ENCODE measurements at regions not wholly inside any gene's neighbourhood (a gene's known extent, or its start where the extent isn't known, plus 50 kb on each side); places are given as distances from the start of the nearest gene placed in this dataset.
A peak's percentile ranks its signal among the peaks of the same experiment; 100 is the strongest.

- Histone ChIP-seq H3K4me1 (no peaks in the 10 kb centered on the region), H3K27me3 (no peaks in the 10 kb centered on the region), H3K4me3 (no peak overlapping the region), H3K36me3 (replicated peaks in 1 of 2; ENCODE audit: insufficient read depth in 1 of 2, low read depth in 2 of 2) (no peaks in the 10 kb centered on the region), H3K9me3 (peaks cover 0 to 8% (median 0%) of the 10 kb centered on the region in 3 donors), H3K27ac (no peak overlapping the region)
- DNase-seq: no peak
- intact Hi-C loops (cut with DNase I): no loop called here
- WGBS, 2 donors: 8 to 14% methylated on average over 1 of the region's 1 CpG
- TF ChIP-seq, protein P1, sequence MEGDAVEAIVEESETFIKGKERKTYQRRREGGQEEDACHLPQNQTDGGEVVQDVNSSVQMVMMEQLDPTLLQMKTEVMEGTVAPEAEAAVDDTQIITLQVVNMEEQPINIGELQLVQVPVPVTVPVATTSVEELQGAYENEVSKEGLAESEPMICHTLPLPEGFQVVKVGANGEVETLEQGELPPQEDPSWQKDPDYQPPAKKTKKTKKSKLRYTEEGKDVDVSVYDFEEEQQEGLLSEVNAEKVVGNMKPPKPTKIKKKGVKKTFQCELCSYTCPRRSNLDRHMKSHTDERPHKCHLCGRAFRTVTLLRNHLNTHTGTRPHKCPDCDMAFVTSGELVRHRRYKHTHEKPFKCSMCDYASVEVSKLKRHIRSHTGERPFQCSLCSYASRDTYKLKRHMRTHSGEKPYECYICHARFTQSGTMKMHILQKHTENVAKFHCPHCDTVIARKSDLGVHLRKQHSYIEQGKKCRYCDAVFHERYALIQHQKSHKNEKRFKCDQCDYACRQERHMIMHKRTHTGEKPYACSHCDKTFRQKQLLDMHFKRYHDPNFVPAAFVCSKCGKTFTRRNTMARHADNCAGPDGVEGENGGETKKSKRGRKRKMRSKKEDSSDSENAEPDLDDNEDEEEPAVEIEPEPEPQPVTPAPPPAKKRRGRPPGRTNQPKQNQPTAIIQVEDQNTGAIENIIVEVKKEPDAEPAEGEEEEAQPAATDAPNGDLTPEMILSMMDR (IDR thresholded peaks at IDR 0.05): no peak
- no peak for TF ChIP-seq POLR2A (IDR thresholded peaks at IDR 0.05)
- no peak for ATAC-seq
Measured at GRCh38 chr21:24023936-24024335, 1583.3 kb downstream of the MRPL39 start.

- H3K4me3 ChIP-seq: no peak overlapping the region
- peaks cover 0 to 8% (median 0%) of the 10 kb centered on the region in 3 donors for H3K9me3 ChIP-seq
- ATAC-seq (no peak), DNase-seq (no peak)
- WGBS, 2 donors: 2 to 6% methylated on average over 3 of the region's 3 CpGs
- intact Hi-C loops (cut with DNase I): no loop called here
- no peak for TF ChIP-seq POLR2A (IDR thresholded peaks at IDR 0.05)
- TF ChIP-seq, protein P1 (IDR thresholded peaks at IDR 0.05): no peak
- H3K4me1 ChIP-seq: no peaks in the 10 kb centered on the region
- no peaks in the 10 kb centered on the region for H3K36me3 ChIP-seq (replicated peaks in 1 of 2; ENCODE audit: insufficient read depth in 1 of 2, low read depth in 2 of 2)
- no peaks in the 10 kb centered on the region for H3K27me3 ChIP-seq
- no peak overlapping the region for H3K27ac ChIP-seq
Measured at GRCh38 chr21:24023402-24023801, 1583.9 kb downstream of the MRPL39 start.

DNA sequence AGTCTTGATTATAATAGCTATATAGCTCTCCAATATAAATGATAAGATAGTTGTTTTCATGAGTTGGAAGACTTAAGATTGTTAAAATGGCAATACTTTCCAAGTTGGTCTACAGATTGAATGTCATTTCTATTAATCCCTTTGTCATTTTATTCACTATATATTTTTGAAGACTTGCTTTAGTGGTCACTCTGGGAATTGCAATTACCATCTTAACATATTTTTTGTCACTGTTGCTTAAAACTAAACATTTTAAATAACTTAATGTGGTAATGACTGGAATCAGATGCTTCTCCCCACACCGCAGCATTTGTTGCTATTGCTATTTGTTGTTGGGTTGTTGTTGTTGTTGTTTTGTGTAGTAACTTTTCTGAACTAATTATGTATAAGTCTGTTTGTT, 1592.9 kb downstream of the MRPL39 start:
- no peaks in the 10 kb centered on the region for H3K36me3 ChIP-seq (replicated peaks in 1 of 2; ENCODE audit: insufficient read depth in 1 of 2, low read depth in 2 of 2)
- no peaks in the 10 kb centered on the region for H3K4me1 ChIP-seq
- H3K9me3 ChIP-seq: no peaks in the 10 kb centered on the region
- intact Hi-C loops (cut with DNase I): no loop called here
- DNase-seq (no peak), ATAC-seq (no peak)
- no peak overlapping the region for H3K4me3 ChIP-seq
- WGBS, 2 donors: 62 to 85% methylated on average over 1 of the region's 1 CpG
- no peaks in the 10 kb centered on the region for H3K27me3 ChIP-seq
- no peak overlapping the region for H3K27ac ChIP-seq
- no peak for TF ChIP-seq POLR2A (IDR thresholded peaks at IDR 0.05)
- TF ChIP-seq, protein P1 (IDR thresholded peaks at IDR 0.05): peak in 1 of 7 experiments; percentile 36

DNA sequence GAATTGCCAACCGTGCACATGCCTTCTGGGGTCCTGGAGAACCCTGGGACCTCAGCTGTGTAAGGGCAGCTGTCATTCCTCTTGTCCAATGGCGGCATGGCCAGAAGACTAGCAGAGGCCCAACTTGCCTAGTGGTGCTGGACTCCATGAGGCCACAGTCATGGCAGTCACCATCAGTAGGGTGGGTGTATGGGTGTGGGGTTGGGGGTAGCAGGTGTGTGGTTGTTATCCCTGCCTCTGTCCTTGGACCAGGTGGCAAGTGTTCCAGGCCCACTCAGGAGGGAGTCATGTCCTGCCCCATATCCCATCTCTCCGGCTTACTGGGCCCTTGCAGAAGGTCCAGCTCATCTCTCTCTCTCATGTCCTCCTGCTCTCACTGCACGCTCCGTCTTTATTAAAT, 1596.2 kb downstream of the MRPL39 start:
- no peak for ATAC-seq
- TF ChIP-seq, protein P1 (IDR thresholded peaks at IDR 0.05): no peak
- TF ChIP-seq POLR2A (IDR thresholded peaks at IDR 0.05): no peak
- WGBS, 2 donors: 66 to 74% methylated on average over 4 to 5 of the region's 5 CpGs
- Histone ChIP-seq H3K4me3 (no peak overlapping the region), H3K36me3 (replicated peaks in 1 of 2; ENCODE audit: insufficient read depth in 1 of 2, low read depth in 2 of 2) (no peaks in the 10 kb centered on the region), H3K9me3 (no peaks in the 10 kb centered on the region), H3K4me1 (no peaks in the 10 kb centered on the region), H3K27ac (no peak overlapping the region), H3K27me3 (no peaks in the 10 kb centered on the region)
- intact Hi-C loops (cut with DNase I): no loop called here
- no peak for DNase-seq

GRCh38 chr21:24007592-24007991, 1599.7 kb downstream of the MRPL39 start:
- ATAC-seq (no peak), DNase-seq (no peak)
- no peak overlapping the region for H3K27ac ChIP-seq
- H3K4me3 ChIP-seq: no peak overlapping the region
- intact Hi-C loops (cut with DNase I): no loop called here
- H3K36me3 ChIP-seq (replicated peaks in 1 of 2; ENCODE audit: insufficient read depth in 1 of 2, low read depth in 2 of 2): no peaks in the 10 kb centered on the region
- no peaks in the 10 kb centered on the region for H3K4me1 ChIP-seq
- no peaks in the 10 kb centered on the region for H3K9me3 ChIP-seq
- no peaks in the 10 kb centered on the region for H3K27me3 ChIP-seq
- no peak for TF ChIP-seq POLR2A (IDR thresholded peaks at IDR 0.05)
- TF ChIP-seq, protein P1 (IDR thresholded peaks at IDR 0.05): no peak
- WGBS, 2 donors: 50 to 62% methylated on average over 5 of the region's 5 CpGs

Measured in body of pancreas (tissue), 4 donors.